ENCODE measurements at regions not wholly inside any gene's neighbourhood (a gene's known extent, or its start where the extent isn't known, plus 50 kb on each side); places are given as distances from the start of the nearest gene placed in this dataset.

DNA sequence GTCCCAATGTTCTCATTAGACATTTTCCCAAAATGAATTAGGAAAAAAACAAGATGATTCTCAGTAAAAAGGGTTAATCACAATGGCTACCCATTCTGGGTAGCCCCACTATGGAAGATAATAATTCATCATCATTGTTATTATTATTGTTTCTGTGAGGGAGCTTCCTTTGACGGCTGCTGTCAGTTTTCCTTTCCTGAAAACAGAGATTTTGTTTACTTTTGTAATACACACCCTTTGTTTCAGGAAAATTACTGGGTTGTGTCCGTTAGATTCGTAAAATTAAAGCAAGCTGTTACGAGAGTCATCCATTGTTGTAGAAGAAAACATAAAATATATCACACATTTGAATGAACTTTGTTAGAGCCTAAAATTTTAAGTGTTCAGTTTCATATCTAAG is 192.9 kb upstream of the ANKRD50 start:
- Histone ChIP-seq H3F3A (ENCODE audit: control insufficient read depth, insufficient read depth) (no peaks in the 10 kb centered on the region), H3K9me2 (replicated peaks; ENCODE audit: control insufficient read depth, low read length) (no peaks in the 10 kb centered on the region), H3K4me2 (ENCODE audit: low read length) (no peak overlapping the region), H3K27me3 (ENCODE audit: control insufficient read depth, low read length) (no peaks in the 10 kb centered on the region), H3K4me1 (ENCODE audit: control insufficient read depth, low read length) (no peaks in the 10 kb centered on the region), H3K4me3 (ENCODE audit: low read length) (no peak overlapping the region), H3K27ac (ENCODE audit: low read depth, low read length) (no peak overlapping the region), H3K9me3 (ENCODE audit: control insufficient read depth, insufficient read depth, low read length) (no peaks in the 10 kb centered on the region), H3K79me2 (ENCODE audit: control insufficient read depth, low read length) (no peaks in the 10 kb centered on the region), H3K36me3 (ENCODE audit: control insufficient read depth, low read length) (no peaks in the 10 kb centered on the region), H4K20me1 (ENCODE audit: control insufficient read depth, insufficient read depth, low read depth, low read length) (no peaks in the 10 kb centered on the region)
- TF ChIP-seq, protein P1, sequence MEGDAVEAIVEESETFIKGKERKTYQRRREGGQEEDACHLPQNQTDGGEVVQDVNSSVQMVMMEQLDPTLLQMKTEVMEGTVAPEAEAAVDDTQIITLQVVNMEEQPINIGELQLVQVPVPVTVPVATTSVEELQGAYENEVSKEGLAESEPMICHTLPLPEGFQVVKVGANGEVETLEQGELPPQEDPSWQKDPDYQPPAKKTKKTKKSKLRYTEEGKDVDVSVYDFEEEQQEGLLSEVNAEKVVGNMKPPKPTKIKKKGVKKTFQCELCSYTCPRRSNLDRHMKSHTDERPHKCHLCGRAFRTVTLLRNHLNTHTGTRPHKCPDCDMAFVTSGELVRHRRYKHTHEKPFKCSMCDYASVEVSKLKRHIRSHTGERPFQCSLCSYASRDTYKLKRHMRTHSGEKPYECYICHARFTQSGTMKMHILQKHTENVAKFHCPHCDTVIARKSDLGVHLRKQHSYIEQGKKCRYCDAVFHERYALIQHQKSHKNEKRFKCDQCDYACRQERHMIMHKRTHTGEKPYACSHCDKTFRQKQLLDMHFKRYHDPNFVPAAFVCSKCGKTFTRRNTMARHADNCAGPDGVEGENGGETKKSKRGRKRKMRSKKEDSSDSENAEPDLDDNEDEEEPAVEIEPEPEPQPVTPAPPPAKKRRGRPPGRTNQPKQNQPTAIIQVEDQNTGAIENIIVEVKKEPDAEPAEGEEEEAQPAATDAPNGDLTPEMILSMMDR (IDR thresholded peaks at IDR 0.05; ENCODE audit: low read depth, low read length, poor library complexity, severe bottlenecking), result no peak
- no peak for TF ChIP-seq EZH2phosphoT487 (IDR thresholded peaks at IDR 0.05; ENCODE audit: borderline replicate concordance, low read length)

DNA sequence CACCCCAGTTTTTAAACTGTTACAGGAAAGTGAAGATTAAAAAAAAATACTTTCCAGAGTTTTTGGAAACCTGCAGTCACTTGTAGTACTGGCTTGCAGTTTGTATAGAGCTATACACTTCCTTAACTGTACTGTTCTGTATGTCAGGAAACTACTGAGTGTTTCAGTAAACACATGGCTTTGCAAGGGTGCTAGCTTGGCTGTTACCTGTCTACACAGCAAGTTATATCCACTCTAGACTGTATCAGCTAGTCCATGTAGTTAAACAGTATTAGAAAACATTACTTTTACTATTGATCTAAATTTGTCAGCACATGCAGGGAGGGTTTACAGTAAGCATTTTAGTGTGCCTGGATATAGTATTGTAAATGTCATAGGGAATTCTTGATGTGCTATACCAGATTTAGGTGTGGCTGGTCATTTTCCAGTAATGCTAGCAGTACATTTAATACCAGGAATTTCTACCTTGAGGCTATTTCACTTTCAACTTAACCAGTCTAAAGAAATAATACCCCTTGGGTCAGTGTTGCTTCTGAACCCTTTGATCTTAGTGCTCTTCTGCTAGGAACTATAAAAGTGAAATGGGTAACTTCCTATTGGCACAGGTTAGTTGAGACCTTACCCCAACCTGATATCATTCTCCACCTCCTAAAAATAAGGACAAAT is 192.3 kb upstream of the ANKRD50 start:
- no peak for TF ChIP-seq EZH2phosphoT487 (IDR thresholded peaks at IDR 0.05; ENCODE audit: borderline replicate concordance, low read length)
- TF ChIP-seq, protein P1 (IDR thresholded peaks at IDR 0.05; ENCODE audit: low read depth, low read length, poor library complexity, severe bottlenecking), result no peak
- no peaks in the 10 kb centered on the region for H3K9me3 ChIP-seq (ENCODE audit: control insufficient read depth, insufficient read depth, low read length)
- H3K4me2 ChIP-seq (ENCODE audit: low read length), result no peak overlapping the region
- no peaks in the 10 kb centered on the region for H3K9me2 ChIP-seq (replicated peaks; ENCODE audit: control insufficient read depth, low read length)
- no peaks in the 10 kb centered on the region for H3K4me1 ChIP-seq (ENCODE audit: control insufficient read depth, low read length)
- no peaks in the 10 kb centered on the region for H3F3A ChIP-seq (ENCODE audit: control insufficient read depth, insufficient read depth)
- no peak overlapping the region for H3K4me3 ChIP-seq (ENCODE audit: low read length)
- no peaks in the 10 kb centered on the region for H3K36me3 ChIP-seq (ENCODE audit: control insufficient read depth, low read length)
- H3K27me3 ChIP-seq (ENCODE audit: control insufficient read depth, low read length), result no peaks in the 10 kb centered on the region
- no peaks in the 10 kb centered on the region for H3K79me2 ChIP-seq (ENCODE audit: control insufficient read depth, low read length)
- no peak overlapping the region for H3K27ac ChIP-seq (ENCODE audit: low read depth, low read length)
- no peaks in the 10 kb centered on the region for H4K20me1 ChIP-seq (ENCODE audit: control insufficient read depth, insufficient read depth, low read depth, low read length)

DNA sequence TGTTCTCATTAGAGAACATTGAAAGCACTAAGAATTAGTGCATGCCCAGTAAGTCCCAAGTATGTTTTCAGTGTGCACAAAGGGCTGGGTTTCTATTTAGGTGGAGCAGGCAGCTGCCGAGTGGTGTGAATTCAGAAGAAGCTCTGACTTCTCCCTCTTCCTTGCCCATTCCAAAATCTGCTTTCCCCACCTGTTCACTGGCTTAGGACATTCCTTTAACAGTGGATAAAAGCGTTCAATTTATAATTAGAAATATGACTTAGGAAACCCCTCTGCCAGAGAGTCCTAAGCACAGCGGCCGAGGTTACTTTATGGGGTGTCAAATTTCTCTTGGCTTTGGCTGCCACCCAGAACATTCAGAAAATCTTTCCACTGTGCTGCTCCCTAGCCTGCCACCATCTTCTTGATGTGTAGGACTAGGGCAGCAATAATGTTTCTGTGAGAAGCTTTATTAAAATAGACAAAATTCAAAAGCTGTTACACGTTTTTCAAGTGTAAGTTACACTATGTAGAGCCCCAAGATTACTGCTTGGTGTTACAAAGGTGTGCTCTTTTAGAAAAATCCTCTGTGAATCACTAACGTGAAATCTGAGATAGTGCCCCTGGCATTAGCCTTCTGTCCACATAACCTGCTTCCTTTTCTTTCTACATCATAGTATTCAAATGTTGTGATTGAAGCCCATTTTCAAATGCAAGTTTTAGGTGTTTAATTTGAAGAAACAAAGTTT is 191.6 kb upstream of the ANKRD50 start:
- Histone ChIP-seq H3F3A (ENCODE audit: control insufficient read depth, insufficient read depth) (no peaks in the 10 kb centered on the region), H3K27ac (ENCODE audit: low read depth, low read length) (no peak overlapping the region), H3K9me2 (replicated peaks; ENCODE audit: control insufficient read depth, low read length) (no peaks in the 10 kb centered on the region), H3K9me3 (ENCODE audit: control insufficient read depth, insufficient read depth, low read length) (no peaks in the 10 kb centered on the region), H3K36me3 (ENCODE audit: control insufficient read depth, low read length) (no peaks in the 10 kb centered on the region), H3K4me2 (ENCODE audit: low read length) (no peak overlapping the region), H3K79me2 (ENCODE audit: control insufficient read depth, low read length) (no peaks in the 10 kb centered on the region), H3K4me3 (ENCODE audit: low read length) (no peak overlapping the region), H3K27me3 (ENCODE audit: control insufficient read depth, low read length) (no peaks in the 10 kb centered on the region), H4K20me1 (ENCODE audit: control insufficient read depth, insufficient read depth, low read depth, low read length) (no peaks in the 10 kb centered on the region), H3K4me1 (ENCODE audit: control insufficient read depth, low read length) (no peaks in the 10 kb centered on the region)
- no peak for TF ChIP-seq EZH2phosphoT487 (IDR thresholded peaks at IDR 0.05; ENCODE audit: borderline replicate concordance, low read length)
- TF ChIP-seq, protein P1 (IDR thresholded peaks at IDR 0.05; ENCODE audit: low read depth, low read length, poor library complexity, severe bottlenecking), result no peak

Measured in DOHH2 (cell line).